Heart left ventricle (tissue), 16 donors: ENCODE measurements at regions not wholly inside any gene's neighbourhood (a gene's known extent, or its start where the extent isn't known, plus 50 kb on each side); places are given as distances from the start of the nearest gene placed in this dataset.

Experiments used
- ATAC-seq, 4 donors: fragments of 200-7000 bp; cut with Tn5 transposase; one replicate each; pipeline ENCODE4 v1.9.1; 2020 to 2022; ENCODE audit warnings: moderate library complexity in 4 of 4, mild to moderate bottlenecking in 3 of 4, moderate number of reproducible peaks in 1 of 4
- DNase-seq, 5 donors: peaks; one replicate each; pipeline ENCODE4 v3.0.0-alpha.2; 2020
- H3K27ac ChIP-seq, 12 donors: fragments of 200-600 bp; sonication (generic) in 4 of 12; one replicate each; pipeline versions ENCODE4 v1.5.0 to v1.8.0; 2016 to 2022; ENCODE audit warnings: mild to moderate bottlenecking in 2 of 12
- H3K27me3 ChIP-seq, 9 donors: fragments of 200-600 bp; sonication (generic) in 2 of 9; one replicate each; pipeline versions ENCODE4 v1.5.1 to v1.8.0; 2016 to 2022; ENCODE audit warnings: mild to moderate bottlenecking in 3 of 9
- H3K36me3 ChIP-seq, 9 donors: fragments of 200-600 bp; sonication (generic) in 2 of 9; one replicate each; pipeline versions ENCODE4 v1.5.0 to v1.8.0; 2018 to 2022; ENCODE audit warnings: mild to moderate bottlenecking in 2 of 9
- H3K4me1 ChIP-seq, 12 donors: fragments of 200-600 bp; sonication (generic) in 4 of 12; one replicate each; pipeline versions ENCODE4 v1.5.0 to v1.8.0; 2016 to 2022; ENCODE audit warnings: mild to moderate bottlenecking in 3 of 12
- H3K4me3 ChIP-seq, 12 donors: fragments of 200-600 bp; sonication (generic) in 4 of 12; one replicate each; pipeline versions ENCODE4 v1.5.0 to v1.8.0; 2017 to 2022; ENCODE audit warnings: mild to moderate bottlenecking in 9 of 12, moderate library complexity in 4 of 12
- H3K9me3 ChIP-seq, 12 donors: fragments of 200-600 bp; sonication (generic) in 4 of 12; one replicate each; pipeline versions ENCODE4 v1.5.0 to v1.8.0; 2016 to 2022; ENCODE audit warnings: mild to moderate bottlenecking in 1 of 12
- POLR2A ChIP-seq, 2 donors: fragments of 450-650 bp; IDR thresholded peaks; one replicate each; pipeline ENCODE4 v1.6.1; 2017; ENCODE audit warnings: antibody characterized with exemption in 2 of 2, mild to moderate bottlenecking in 2 of 2, moderate library complexity in 2 of 2
- WGBS, 4 donors: extraction: QIAGEN DNeasy Blood & Tissue Kit in 2 of 4; methylation state at CpG; one replicate each; pipeline versions ENCODE4 v1.1.5 to v1.1.7; 2013 to 2018; 5-methylcytosine and 5-hydroxymethylcytosine counted together
- intact Hi-C, 10 donors: fragments of 100-400 bp; cut with DNase I; formaldehyde crosslinking; loops; one replicate each; pipeline versions ENCODE4 v1.11.1 to v1.14.2; 2022
- TF ChIP-seq, protein P1 (sequence below), 12 donors: fragments of 200-600 bp; sonication (generic) in 4 of 12; IDR thresholded peaks; one replicate each; pipeline versions ENCODE4 v1.5.0 to v1.8.0; 2018 to 2022; ENCODE audit warnings: antibody characterized with exemption in 12 of 12, mild to moderate bottlenecking in 5 of 12
- donor health status: ischemic (EF 13 %, LVEDD 7.1; RV severe dilation, severe dysfunction).
- donor health status: healthy with polysubstance abuse.
- donor health status: DM: no; HTN: yes; CAD: no.
- donor health status: DM: no; HTN: no; CAD: no.
- donor health status: ischemic (EF 25% LVEDD 6.9; RV normal size, moderate dysfunction).
- donor health status: ischemic (EF 25% LVEDD 5.7; RV mildly dilated, moderate dysfunction).
- donor health status: healthy.
- donor health status: DM: yes; HTN: yes; CAD: no.
- donor health status: ischemic (EF 35%, LVEDD 5.7; RV mildly dilated, moderate dysfunction).
- donor health status: nonischemic (EF 11% LVEDD 7.7; RV severe dilation, severe dysfunction).
- donor health status: DM: yes; HTN: yes; CAD: no.
- donor health status: PGD.
- donor health status: ischemic (EF 29% LVEDD 5.4; RV normal size, mild dysfunction).
- donor health status: nonischemic (EF 23%, LVEDD 6.1; RV moderate dilation, normal function).

DNA sequence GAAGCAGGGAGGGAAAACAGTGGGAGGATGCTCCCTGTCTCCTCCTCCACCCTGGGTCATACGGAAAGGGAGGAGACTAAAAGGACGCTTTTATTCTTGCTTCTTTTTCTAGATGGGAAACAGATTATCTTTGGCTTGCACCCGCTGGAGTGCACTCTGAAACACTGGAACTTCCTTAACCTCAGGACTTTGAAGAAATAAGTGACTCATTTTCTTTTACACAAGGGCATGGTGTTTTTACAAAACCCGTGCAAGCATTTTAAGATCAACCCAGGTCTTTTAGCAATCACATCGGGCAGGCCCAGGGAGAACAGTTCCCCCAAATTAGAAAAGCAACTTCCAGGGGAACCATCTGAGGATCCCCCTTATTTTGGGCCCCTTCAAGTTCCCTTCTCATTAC is 80.9 kb upstream of the TSPAN11 start:
- TF ChIP-seq, protein P1, sequence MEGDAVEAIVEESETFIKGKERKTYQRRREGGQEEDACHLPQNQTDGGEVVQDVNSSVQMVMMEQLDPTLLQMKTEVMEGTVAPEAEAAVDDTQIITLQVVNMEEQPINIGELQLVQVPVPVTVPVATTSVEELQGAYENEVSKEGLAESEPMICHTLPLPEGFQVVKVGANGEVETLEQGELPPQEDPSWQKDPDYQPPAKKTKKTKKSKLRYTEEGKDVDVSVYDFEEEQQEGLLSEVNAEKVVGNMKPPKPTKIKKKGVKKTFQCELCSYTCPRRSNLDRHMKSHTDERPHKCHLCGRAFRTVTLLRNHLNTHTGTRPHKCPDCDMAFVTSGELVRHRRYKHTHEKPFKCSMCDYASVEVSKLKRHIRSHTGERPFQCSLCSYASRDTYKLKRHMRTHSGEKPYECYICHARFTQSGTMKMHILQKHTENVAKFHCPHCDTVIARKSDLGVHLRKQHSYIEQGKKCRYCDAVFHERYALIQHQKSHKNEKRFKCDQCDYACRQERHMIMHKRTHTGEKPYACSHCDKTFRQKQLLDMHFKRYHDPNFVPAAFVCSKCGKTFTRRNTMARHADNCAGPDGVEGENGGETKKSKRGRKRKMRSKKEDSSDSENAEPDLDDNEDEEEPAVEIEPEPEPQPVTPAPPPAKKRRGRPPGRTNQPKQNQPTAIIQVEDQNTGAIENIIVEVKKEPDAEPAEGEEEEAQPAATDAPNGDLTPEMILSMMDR (IDR thresholded peaks at IDR 0.05): no peak
- no peak for TF ChIP-seq POLR2A (IDR thresholded peaks at IDR 0.05)
- intact Hi-C loops: loop anchor here in 8 of 10 donors (5.0 to 10.0 kb wide), 8 partner anchors 142 to 429 kb away; no protein-coding TSS in a partner anchor
- no peaks in the 10 kb centered on the region for H3K9me3 ChIP-seq
- WGBS, 4 donors: 69 to 83% (median 79%) methylated on average over 5 of the region's 5 CpGs
- no peaks in the 10 kb centered on the region for H3K36me3 ChIP-seq
- H3K27me3 ChIP-seq: peaks cover 0 to 5% (median 0%) of the 10 kb centered on the region in 9 donors
- DNase-seq (no peak), ATAC-seq (no peak)
- H3K4me3 ChIP-seq: no peak overlapping the region
- H3K27ac ChIP-seq: no peak overlapping the region
- H3K4me1 ChIP-seq: no peaks in the 10 kb centered on the region

DNA sequence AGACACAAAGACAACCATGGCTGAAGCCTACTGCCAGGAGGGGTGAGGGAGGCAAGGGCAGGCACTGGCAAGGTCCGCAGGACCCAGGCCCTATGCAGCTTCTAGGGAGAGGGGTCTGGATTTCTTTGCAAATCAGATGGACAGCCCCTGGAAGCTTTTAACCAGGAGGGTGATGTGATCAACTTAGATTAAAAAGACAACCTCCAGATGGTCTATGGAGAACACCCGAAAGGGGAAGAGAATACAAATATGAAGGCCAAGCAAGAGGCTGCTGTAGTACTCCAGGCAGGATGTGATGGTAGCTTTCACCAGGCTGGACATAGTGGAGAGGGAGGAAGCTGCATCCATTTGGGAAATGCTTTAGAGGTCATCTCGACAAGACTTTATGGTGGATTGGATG is 83.3 kb upstream of the TSPAN11 start:
- H3K9me3 ChIP-seq: no peaks in the 10 kb centered on the region
- no peak for TF ChIP-seq POLR2A (IDR thresholded peaks at IDR 0.05)
- H3K27ac ChIP-seq: no peak overlapping the region
- H3K36me3 ChIP-seq: no peaks in the 10 kb centered on the region
- 62 to 85% (median 77%) methylated on average over 3 of the region's 3 CpGs for WGBS, 4 donors
- H3K4me1 ChIP-seq: no peaks in the 10 kb centered on the region
- intact Hi-C loops: loop anchor here in 4 of 10 donors (10.0 kb wide), 4 partner anchors 212 to 432 kb away; no protein-coding TSS in a partner anchor
- ATAC-seq (no peak), DNase-seq (no peak)
- H3K27me3 ChIP-seq: peaks cover 0 to 6% (median 0%) of the 10 kb centered on the region in 9 donors
- H3K4me3 ChIP-seq: no peak overlapping the region

DNA sequence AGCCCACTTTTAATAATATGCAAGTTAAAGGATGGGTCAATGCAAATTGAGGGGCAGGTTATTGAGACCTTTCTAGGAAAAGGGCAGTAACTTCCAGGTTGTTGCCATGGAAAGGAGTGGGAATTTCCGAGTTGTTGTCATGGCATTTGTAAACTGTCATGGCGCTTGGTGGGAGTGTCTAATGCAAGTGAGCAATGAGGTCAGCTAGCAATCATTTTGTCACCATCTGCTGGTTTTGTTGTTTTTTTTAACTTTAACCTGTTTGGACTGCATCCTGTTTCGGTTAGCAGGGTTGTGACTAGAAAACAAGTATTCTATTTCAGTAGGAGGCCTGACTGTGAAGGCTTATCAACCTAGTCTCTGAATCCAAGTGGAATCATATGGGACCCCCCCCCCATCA is 85.8 kb upstream of the TSPAN11 start:
- 77 to 88% (median 86%) methylated on average over 3 of the region's 3 CpGs for WGBS, 4 donors
- ATAC-seq (no peak), DNase-seq (no peak)
- TF ChIP-seq, protein P1 (IDR thresholded peaks at IDR 0.05): no peak
- TF ChIP-seq POLR2A (IDR thresholded peaks at IDR 0.05): no peak
- Histone ChIP-seq H3K9me3 (no peaks in the 10 kb centered on the region), H3K27me3 (peaks cover 0 to 15% (median 0%) of the 10 kb centered on the region in 9 donors), H3K36me3 (no peaks in the 10 kb centered on the region), H3K4me1 (no peaks in the 10 kb centered on the region), H3K4me3 (no peak overlapping the region), H3K27ac (no peak overlapping the region)
- intact Hi-C loops: loop anchor here in 4 of 10 donors (10.0 kb wide), 4 partner anchors 214 to 434 kb away; no protein-coding TSS in a partner anchor

DNA sequence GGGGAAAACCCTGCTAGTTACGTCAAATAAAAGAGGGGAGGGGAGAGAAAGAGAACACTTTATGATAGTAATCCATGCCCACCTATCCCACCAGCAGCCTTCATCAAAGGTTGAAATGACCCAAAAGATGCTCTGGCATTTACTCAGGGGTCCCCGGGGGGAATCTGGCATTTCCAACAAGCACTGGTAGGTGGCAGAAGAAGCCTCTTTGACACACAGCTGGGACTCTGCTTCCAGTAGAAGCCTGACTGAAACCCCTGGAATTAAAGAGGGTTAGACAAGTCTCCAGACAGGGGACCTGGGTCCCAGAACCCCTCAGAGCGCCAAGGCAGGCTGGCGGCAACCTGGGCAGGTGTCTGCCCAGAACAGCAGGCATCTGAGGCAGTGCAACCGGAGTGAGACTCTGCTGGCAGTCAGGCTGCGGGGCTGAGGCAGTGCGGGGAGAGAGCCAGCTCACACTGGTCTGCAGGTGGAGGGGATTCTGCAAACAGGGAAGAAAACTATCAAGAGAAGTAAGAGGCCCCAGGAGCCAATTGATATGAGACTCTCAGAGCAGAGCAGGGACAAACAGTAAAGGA is 85.0 kb upstream of the CAPRIN2 start:
- intact Hi-C loops: loop anchor here in 4 of 10 donors (10.0 kb wide), 4 partner anchors 215 to 435 kb away; no protein-coding TSS in a partner anchor
- Histone ChIP-seq H3K4me3 (no peak overlapping the region), H3K4me1 (no peaks in the 10 kb centered on the region), H3K9me3 (no peaks in the 10 kb centered on the region), H3K27me3 (peaks cover 0 to 24% (median 0%) of the 10 kb centered on the region in 9 donors), H3K36me3 (no peaks in the 10 kb centered on the region), H3K27ac (no peak overlapping the region)
- DNase-seq: no peak
- TF ChIP-seq POLR2A (IDR thresholded peaks at IDR 0.05): no peak
- TF ChIP-seq, protein P1 (IDR thresholded peaks at IDR 0.05): no peak
- 75 to 79% (median 77%) methylated on average over 7 of the region's 7 CpGs for WGBS, 4 donors
- no peak for ATAC-seq
